ENCODE measurements at regions not wholly inside any gene's neighbourhood (a gene's known extent, or its start where the extent isn't known, plus 50 kb on each side); places are given as distances from the start of the nearest gene placed in this dataset.
A peak's percentile ranks its signal among the peaks of the same experiment; 100 is the strongest.

GRCh38 chr10:121296881-121297585 lies 301.2 kb downstream of the FGFR2 start:
- in situ Hi-C loops (cut with HindIII; ENCODE audit: low sequenced_read_pairs) = no loop called here
- DNase-seq (ENCODE audit: low spot score) = peak; percentile 70

- no peak for DNase-seq (ENCODE audit: low spot score)
- in situ Hi-C loops (cut with HindIII; ENCODE audit: low sequenced_read_pairs) = no loop called here
Measured at GRCh38 chr10:121300723-121301122, 297.5 kb downstream of the FGFR2 start.

- DNase-seq (ENCODE audit: low spot score) = no peak
- in situ Hi-C loops (cut with HindIII; ENCODE audit: low sequenced_read_pairs) = no loop called here
Measured at GRCh38 chr10:121302541-121303180, 295.6 kb downstream of the FGFR2 start.

- in situ Hi-C loops (cut with HindIII; ENCODE audit: low sequenced_read_pairs) = no loop called here
- no peak for DNase-seq (ENCODE audit: low spot score)
Measured at GRCh38 chr10:121303287-121303890, 294.9 kb downstream of the FGFR2 start.

- DNase-seq (ENCODE audit: low spot score) = no peak
- in situ Hi-C loops (cut with HindIII; ENCODE audit: low sequenced_read_pairs) = no loop called here
Measured at GRCh38 chr10:121305066-121305465, 293.2 kb downstream of the FGFR2 start.

GRCh38 chr10:121306159-121306673 lies 292.0 kb downstream of the FGFR2 start:
- no peak for DNase-seq (ENCODE audit: low spot score)
- in situ Hi-C loops (cut with HindIII; ENCODE audit: low sequenced_read_pairs) = no loop called here

- in situ Hi-C loops (cut with HindIII; ENCODE audit: low sequenced_read_pairs) = no loop called here
- DNase-seq (ENCODE audit: low spot score) = no peak
Measured at GRCh38 chr10:121307411-121307980, 290.7 kb downstream of the FGFR2 start.

- no peak for DNase-seq (ENCODE audit: low spot score)
- in situ Hi-C loops (cut with HindIII; ENCODE audit: low sequenced_read_pairs) = no loop called here
Measured at GRCh38 chr10:121308020-121308419, 290.2 kb downstream of the FGFR2 start.

- DNase-seq (ENCODE audit: low spot score) = no peak
- in situ Hi-C loops (cut with HindIII; ENCODE audit: low sequenced_read_pairs) = no loop called here
Measured at GRCh38 chr10:121309164-121309563, 289.1 kb downstream of the FGFR2 start.

GRCh38 chr10:121310151-121310711 lies 288.0 kb downstream of the FGFR2 start:
- DNase-seq (ENCODE audit: low spot score) = peak; percentile 95
- in situ Hi-C loops (cut with HindIII; ENCODE audit: low sequenced_read_pairs) = no loop called here

GRCh38 chr10:121311812-121312443 lies 286.3 kb downstream of the FGFR2 start:
- no peak for DNase-seq (ENCODE audit: low spot score)

GRCh38 chr10:121312587-121312986 lies 285.7 kb downstream of the FGFR2 start:
- in situ Hi-C loops (cut with HindIII; ENCODE audit: low sequenced_read_pairs) = no loop called here
- no peak for DNase-seq (ENCODE audit: low spot score)

More at GRCh38 chr10:121311812-121312443, 286.3 kb downstream of the FGFR2 start:
- in situ Hi-C loops (cut with HindIII; ENCODE audit: low sequenced_read_pairs) = no loop called here

- DNase-seq (ENCODE audit: low spot score) = no peak
- in situ Hi-C loops (cut with HindIII; ENCODE audit: low sequenced_read_pairs) = no loop called here
Measured at GRCh38 chr10:121313119-121313875, 284.9 kb downstream of the FGFR2 start.

GRCh38 chr10:121316432-121316831 lies 281.8 kb downstream of the FGFR2 start:
- DNase-seq (ENCODE audit: low spot score) = no peak
- in situ Hi-C loops (cut with HindIII; ENCODE audit: low sequenced_read_pairs) = no loop called here

- in situ Hi-C loops (cut with HindIII; ENCODE audit: low sequenced_read_pairs) = no loop called here
- DNase-seq (ENCODE audit: low spot score) = no peak
Measured at GRCh38 chr10:121317374-121317773, 280.9 kb downstream of the FGFR2 start.

GRCh38 chr10:121322046-121322445 lies 276.2 kb downstream of the FGFR2 start:
- in situ Hi-C loops (cut with HindIII; ENCODE audit: low sequenced_read_pairs) = no loop called here
- DNase-seq (ENCODE audit: low spot score) = no peak

- in situ Hi-C loops (cut with HindIII; ENCODE audit: low sequenced_read_pairs) = no loop called here
- DNase-seq (ENCODE audit: low spot score) = no peak
Measured at GRCh38 chr10:121322776-121323175, 275.5 kb downstream of the FGFR2 start.

- in situ Hi-C loops (cut with HindIII; ENCODE audit: low sequenced_read_pairs) = no loop called here
- DNase-seq (ENCODE audit: low spot score) = no peak
Measured at GRCh38 chr10:121323443-121323842, 274.8 kb downstream of the FGFR2 start.
